ENCODE measurements at regions not wholly inside any gene's neighbourhood (a gene's known extent, or its start where the extent isn't known, plus 50 kb on each side); places are given as distances from the start of the nearest gene placed in this dataset.

DNA sequence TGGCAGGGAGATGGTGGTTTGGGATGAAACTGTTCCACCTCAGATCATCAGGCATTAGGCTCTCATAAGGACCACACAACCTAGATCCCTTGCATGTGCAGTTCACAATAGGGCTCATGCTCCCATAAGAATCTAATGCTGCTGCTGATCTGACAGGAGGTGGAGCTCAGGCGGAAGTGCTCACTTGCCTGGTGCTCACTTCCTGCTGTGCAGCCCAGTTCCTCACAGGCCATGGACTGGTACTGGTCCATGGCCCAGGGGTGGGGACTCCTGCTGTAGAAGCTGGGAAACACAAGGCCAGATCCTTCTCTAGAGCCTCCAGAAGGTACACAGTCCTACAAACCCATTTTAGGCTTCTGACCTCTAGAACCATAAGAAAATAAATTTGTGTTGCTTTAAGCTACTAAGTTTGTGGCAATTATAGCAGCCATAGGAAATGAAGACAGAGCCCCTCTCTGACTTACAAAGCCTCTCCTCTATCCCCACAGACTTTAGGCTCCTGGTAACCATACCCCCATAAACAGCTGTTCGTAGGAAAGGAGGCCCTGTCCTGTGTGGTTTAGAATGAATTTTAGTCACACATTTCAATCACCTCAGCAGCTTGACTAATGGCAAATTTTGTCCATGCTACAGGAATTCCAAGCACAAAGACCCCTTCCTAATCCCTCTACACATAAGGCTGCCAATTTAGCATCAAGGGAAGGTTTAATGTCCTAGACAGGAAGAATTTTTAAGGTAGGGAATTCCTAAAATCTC lies 206.1 kb upstream of the PHYHIPL start:
- no peak overlapping the region for H3K4me3 ChIP-seq (replicated peaks in 1 of 3; ENCODE audit: insufficient read depth in 1 of 3, low read depth in 1 of 3, low read length in 3 of 3)
- no peak for DNase-seq (ENCODE audit: low read depth, low spot score)
- no peaks in the 10 kb centered on the region for H3K9me1 ChIP-seq (replicated peaks; ENCODE audit: control insufficient read depth, extremely low read depth, insufficient read depth, low read length)
- H3K79me2 ChIP-seq (ENCODE audit: control insufficient read depth, insufficient read depth, low read length) = no peaks in the 10 kb centered on the region
- POLR2A ChIA-PET = no interaction called here
- H4K20me1 ChIP-seq (replicated peaks; ENCODE audit: control insufficient read depth, extremely low read depth, insufficient read depth, low read length) = no peaks in the 10 kb centered on the region
- H3K4me2 ChIP-seq (ENCODE audit: insufficient read depth, low read length) = no peak overlapping the region
- H3K36me3 ChIP-seq (ENCODE audit: control insufficient read depth in 2 of 2, extremely low read depth in 1 of 2, insufficient read depth in 2 of 2, low read length in 2 of 2) = no peaks in the 10 kb centered on the region
- no peaks in the 10 kb centered on the region for H3K9me3 ChIP-seq (replicated peaks; ENCODE audit: control insufficient read depth, insufficient read depth, low read length)
- intact Hi-C loops (cut with micrococcal nuclease) = no loop called here
- H2AFZ ChIP-seq (ENCODE audit: low read depth, low read length) = no peak overlapping the region
- CTCF ChIA-PET = interaction anchor here (0.7 kb wide), 1 partner anchor 23 kb away, joined by 3 read pairs; no protein-coding TSS in a partner anchor
- dilution Hi-C loops (cut with MboI; ENCODE audit: extremely low pct_ligation_motif_present, low sequenced_read_pairs) = no loop called here
- TF ChIP-seq EZH2 (IDR thresholded peaks at IDR 0.05; ENCODE audit: borderline replicate concordance, low read depth, low read length, severe bottlenecking) (no peak), POLR2A (IDR thresholded peaks at IDR 0.05; ENCODE audit: low read depth, low read length) (no peak), JUN (IDR thresholded peaks at IDR 0.05; ENCODE audit: borderline replicate concordance, insufficient read depth, insufficient read length, low read depth) (no peak), POLR2AphosphoS5 (IDR thresholded peaks at IDR 0.05; ENCODE audit: insufficient read depth, low read depth, low read length) (no peak), GATA2 (IDR thresholded peaks at IDR 0.05; ENCODE audit: insufficient read depth, insufficient read length, low read depth, low read length) (no peak), MYC (IDR thresholded peaks at IDR 0.05; ENCODE audit: low read depth, low read length) (no peak), FOS (IDR thresholded peaks at IDR 0.05; ENCODE audit: borderline replicate concordance, insufficient read depth, low read length) (no peak)
- TF ChIP-seq, protein P1, sequence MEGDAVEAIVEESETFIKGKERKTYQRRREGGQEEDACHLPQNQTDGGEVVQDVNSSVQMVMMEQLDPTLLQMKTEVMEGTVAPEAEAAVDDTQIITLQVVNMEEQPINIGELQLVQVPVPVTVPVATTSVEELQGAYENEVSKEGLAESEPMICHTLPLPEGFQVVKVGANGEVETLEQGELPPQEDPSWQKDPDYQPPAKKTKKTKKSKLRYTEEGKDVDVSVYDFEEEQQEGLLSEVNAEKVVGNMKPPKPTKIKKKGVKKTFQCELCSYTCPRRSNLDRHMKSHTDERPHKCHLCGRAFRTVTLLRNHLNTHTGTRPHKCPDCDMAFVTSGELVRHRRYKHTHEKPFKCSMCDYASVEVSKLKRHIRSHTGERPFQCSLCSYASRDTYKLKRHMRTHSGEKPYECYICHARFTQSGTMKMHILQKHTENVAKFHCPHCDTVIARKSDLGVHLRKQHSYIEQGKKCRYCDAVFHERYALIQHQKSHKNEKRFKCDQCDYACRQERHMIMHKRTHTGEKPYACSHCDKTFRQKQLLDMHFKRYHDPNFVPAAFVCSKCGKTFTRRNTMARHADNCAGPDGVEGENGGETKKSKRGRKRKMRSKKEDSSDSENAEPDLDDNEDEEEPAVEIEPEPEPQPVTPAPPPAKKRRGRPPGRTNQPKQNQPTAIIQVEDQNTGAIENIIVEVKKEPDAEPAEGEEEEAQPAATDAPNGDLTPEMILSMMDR (IDR thresholded peaks at IDR 0.05; ENCODE audit: extremely low read depth in 1 of 2, insufficient read depth in 1 of 2, low read depth in 1 of 2, low read length in 2 of 2) = no peak
- TF ChIP-seq, protein P2, sequence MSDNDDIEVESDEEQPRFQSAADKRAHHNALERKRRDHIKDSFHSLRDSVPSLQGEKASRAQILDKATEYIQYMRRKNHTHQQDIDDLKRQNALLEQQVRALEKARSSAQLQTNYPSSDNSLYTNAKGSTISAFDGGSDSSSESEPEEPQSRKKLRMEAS (IDR thresholded peaks at IDR 0.05; ENCODE audit: insufficient read depth, insufficient read length) = no peak
- H3K4me1 ChIP-seq (ENCODE audit: control insufficient read depth, extremely low read depth, insufficient read depth, low read length) = no peaks in the 10 kb centered on the region
- H3K27me3 ChIP-seq (ENCODE audit: control insufficient read depth in 2 of 2, insufficient read depth in 2 of 2, low read length in 2 of 2) = no peaks in the 10 kb centered on the region
- BruUV-seq (replicated peaks) = no TSS peak
- no peak overlapping the region for H3K9ac ChIP-seq (replicated peaks; ENCODE audit: extremely low read depth, insufficient read depth, low read length)
- no peak for FAIRE-seq
- H3K27ac ChIP-seq (ENCODE audit: insufficient read depth, low read depth, low read length) = no peak overlapping the region

Measured in endothelial cell of umbilical vein (primary cell).